ENCODE measurements at regions not wholly inside any gene's neighbourhood (a gene's known extent, or its start where the extent isn't known, plus 50 kb on each side); places are given as distances from the start of the nearest gene placed in this dataset.

- no TSS peak for BruUV-seq (replicated peaks)
- H3K79me2 ChIP-seq (ENCODE audit: insufficient read depth, low read depth, low read length), result no peaks in the 10 kb centered on the region
Measured at GRCh38 chr11:7196396-7197146, 55.1 kb upstream of the SYT9 start.

DNA sequence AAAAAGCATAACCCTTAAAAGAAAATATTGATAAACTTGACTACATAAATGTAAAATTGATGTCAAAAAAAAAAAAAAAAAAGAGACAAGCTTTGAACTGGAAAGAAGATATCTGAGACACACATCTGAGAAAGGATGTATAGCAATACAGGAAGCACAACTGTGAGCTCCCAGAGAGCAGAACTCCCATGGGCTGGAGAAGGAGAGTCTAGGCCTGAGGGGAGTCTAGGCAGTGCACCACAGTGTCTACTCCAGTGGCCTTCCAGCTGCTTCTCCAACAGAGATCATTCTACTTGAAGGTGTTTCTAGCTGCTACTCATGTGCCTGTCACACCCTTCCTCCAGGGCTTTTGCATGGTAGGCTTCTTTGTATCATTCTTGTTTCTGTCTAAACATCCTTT lies 54.2 kb upstream of the SYT9 start:
- Histone ChIP-seq H3K27ac (ENCODE audit: low read depth, low read length, poor library complexity, severe bottlenecking) (no peak overlapping the region), H3K9me3 (ENCODE audit: low read length) (no peaks in the 10 kb centered on the region), H3K4me3 (ENCODE audit: low read depth, low read length, poor library complexity, severe bottlenecking) (no peak overlapping the region), H3K4me1 (ENCODE audit: insufficient read depth, low read length, poor library complexity, severe bottlenecking) (no peaks in the 10 kb centered on the region), H4K20me1 (ENCODE audit: insufficient read depth, low read length) (no peaks in the 10 kb centered on the region), H3K4me2 (ENCODE audit: low read length) (no peak overlapping the region), H3K9me2 (ENCODE audit: insufficient read depth, low read length) (no peaks in the 10 kb centered on the region), H3K79me2 (ENCODE audit: insufficient read depth, low read depth, low read length) (no peaks in the 10 kb centered on the region), H3K36me3 (ENCODE audit: insufficient read depth, low read length) (no peaks in the 10 kb centered on the region), H2AFZ (ENCODE audit: low read length) (no peak overlapping the region)
- no peak for DNase-seq (ENCODE audit: low spot score)
- BruUV-seq (replicated peaks), result no TSS peak
- TF ChIP-seq, protein P1, sequence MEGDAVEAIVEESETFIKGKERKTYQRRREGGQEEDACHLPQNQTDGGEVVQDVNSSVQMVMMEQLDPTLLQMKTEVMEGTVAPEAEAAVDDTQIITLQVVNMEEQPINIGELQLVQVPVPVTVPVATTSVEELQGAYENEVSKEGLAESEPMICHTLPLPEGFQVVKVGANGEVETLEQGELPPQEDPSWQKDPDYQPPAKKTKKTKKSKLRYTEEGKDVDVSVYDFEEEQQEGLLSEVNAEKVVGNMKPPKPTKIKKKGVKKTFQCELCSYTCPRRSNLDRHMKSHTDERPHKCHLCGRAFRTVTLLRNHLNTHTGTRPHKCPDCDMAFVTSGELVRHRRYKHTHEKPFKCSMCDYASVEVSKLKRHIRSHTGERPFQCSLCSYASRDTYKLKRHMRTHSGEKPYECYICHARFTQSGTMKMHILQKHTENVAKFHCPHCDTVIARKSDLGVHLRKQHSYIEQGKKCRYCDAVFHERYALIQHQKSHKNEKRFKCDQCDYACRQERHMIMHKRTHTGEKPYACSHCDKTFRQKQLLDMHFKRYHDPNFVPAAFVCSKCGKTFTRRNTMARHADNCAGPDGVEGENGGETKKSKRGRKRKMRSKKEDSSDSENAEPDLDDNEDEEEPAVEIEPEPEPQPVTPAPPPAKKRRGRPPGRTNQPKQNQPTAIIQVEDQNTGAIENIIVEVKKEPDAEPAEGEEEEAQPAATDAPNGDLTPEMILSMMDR (conservative IDR thresholded peaks at IDR 0.05; ENCODE audit: low read length), result no peak
- TF ChIP-seq EZH2phosphoT487 (IDR thresholded peaks at IDR 0.05; ENCODE audit: borderline replicate concordance, low read depth, low read length), result no peak
- intact Hi-C loops (cut with micrococcal nuclease; ENCODE audit: unreplicated experiment), result no loop called here
- ChIA-PET CTCF (ENCODE audit: unreplicated experiment) (no interaction called here), POLR2A (interaction anchor here (0.7 to 1.0 kb wide), 2 partner anchors 9 to 1460 kb away, joined by 3 read pairs; no protein-coding TSS in a partner anchor)

More at GRCh38 chr11:7196396-7197146, 55.1 kb upstream of the SYT9 start:
- Histone ChIP-seq H3K9me3 (ENCODE audit: low read length) (no peaks in the 10 kb centered on the region), H3K36me3 (ENCODE audit: insufficient read depth, low read length) (no peaks in the 10 kb centered on the region), H3K4me3 (ENCODE audit: low read depth, low read length, poor library complexity, severe bottlenecking) (no peak overlapping the region), H2AFZ (ENCODE audit: low read length) (no peak overlapping the region), H4K20me1 (ENCODE audit: insufficient read depth, low read length) (no peaks in the 10 kb centered on the region), H3K4me2 (ENCODE audit: low read length) (no peak overlapping the region), H3K27ac (ENCODE audit: low read depth, low read length, poor library complexity, severe bottlenecking) (no peak overlapping the region), H3K4me1 (ENCODE audit: insufficient read depth, low read length, poor library complexity, severe bottlenecking) (no peaks in the 10 kb centered on the region), H3K9me2 (ENCODE audit: insufficient read depth, low read length) (no peaks in the 10 kb centered on the region)
- ChIA-PET CTCF (ENCODE audit: unreplicated experiment) (no interaction called here), POLR2A (interaction anchor here (0.7 to 1.0 kb wide), 2 partner anchors 10 to 1459 kb away, joined by 3 read pairs; no protein-coding TSS in a partner anchor)
- DNase-seq (ENCODE audit: low spot score), result no peak
- intact Hi-C loops (cut with micrococcal nuclease; ENCODE audit: unreplicated experiment), result no loop called here
- TF ChIP-seq EZH2phosphoT487 (IDR thresholded peaks at IDR 0.05; ENCODE audit: borderline replicate concordance, low read depth, low read length), result no peak
- TF ChIP-seq, protein P1 (conservative IDR thresholded peaks at IDR 0.05; ENCODE audit: low read length), result no peak

Data from OCI-LY7 (cell line).